GM23338 (cell line): ENCODE measurements at regions not wholly inside any gene's neighbourhood (a gene's known extent, or its start where the extent isn't known, plus 50 kb on each side); places are given as distances from the start of the nearest gene placed in this dataset.

Source experiments
- ATAC-seq: fragments of 200-7000 bp; cut with Tn5 transposase; 3 replicates; pipeline ENCODE4 v1.9.1; 2020
- DNase-seq: peaks from one replicate; pipeline ENCODE4 v3.0.0-alpha.2; 2015; ENCODE audit warnings: low spot score
- H2AFZ ChIP-seq: fragments of 200-600 bp; sonication (generic); 2 replicates; pipeline ENCODE4 v1.8.0; 2016; ENCODE audit warnings: antibody characterized with exemption, mild to moderate bottlenecking, moderate library complexity
- H3F3A ChIP-seq: fragments of 200-600 bp; sonication (generic); replicated peaks from 2 replicates; pipeline ENCODE4 v1.8.0; 2017; ENCODE audit warnings: antibody characterized with exemption, mixed run types, low read depth
- H3K27ac ChIP-seq: fragments of 200-600 bp; sonication (generic); 2 replicates; pipeline ENCODE4 v1.6.1; 2016; ENCODE audit warnings: low read depth
- H3K27me3 ChIP-seq: fragments of 200-600 bp; sonication (generic); 2 replicates; pipeline ENCODE4 v1.8.0; 2016; ENCODE audit warnings: mild to moderate bottlenecking, mixed run types, moderate library complexity; ENCODE audit not compliant: insufficient read depth
- H3K36me3 ChIP-seq: fragments of 200-600 bp; sonication (generic); 2 replicates; pipeline ENCODE4 v1.8.0; 2016; ENCODE audit warnings: mild to moderate bottlenecking; ENCODE audit not compliant: insufficient read depth
- H3K4me1 ChIP-seq: fragments of 200-600 bp; sonication (generic); 2 replicates; pipeline ENCODE4 v1.8.0; 2016; ENCODE audit warnings: mild to moderate bottlenecking, moderate library complexity; ENCODE audit not compliant: insufficient read depth
- H3K4me2 ChIP-seq: fragments of 200-600 bp; sonication (generic); 2 replicates; pipeline ENCODE4 v1.7.1; 2017; ENCODE audit warnings: mixed run types
- H3K4me3 ChIP-seq: fragments of 200-600 bp; sonication (generic); 2 replicates; pipeline ENCODE4 v1.6.1; 2016; ENCODE audit warnings: mixed run types
- H3K79me2 ChIP-seq: fragments of 200-600 bp; sonication (generic); replicated peaks from 2 replicates; pipeline ENCODE4 v1.8.0; 2017; ENCODE audit warnings: mild to moderate bottlenecking; ENCODE audit not compliant: insufficient read depth
- H3K9me2 ChIP-seq: fragments of 200-600 bp; sonication (generic); 2 replicates; pipeline ENCODE4 v1.8.0; 2017; ENCODE audit not compliant: insufficient read depth
- H4K20me1 ChIP-seq: fragments of 200-600 bp; sonication (generic); replicated peaks from 2 replicates; pipeline ENCODE4 v1.8.0; 2017; ENCODE audit warnings: mild to moderate bottlenecking; ENCODE audit not compliant: insufficient read depth
- H3K27ac Mint-ChIP-seq: 2 replicates; pipeline ENCODE4 v1.8.0; 2020; ENCODE audit warnings: inconsistent platforms, mild to moderate bottlenecking, moderate library complexity, mixed read lengths
- H3K27me3 Mint-ChIP-seq: 3 replicates; pipeline ENCODE4 v1.8.0; 2022; ENCODE audit warnings: low read depth, mild to moderate bottlenecking, moderate library complexity, mixed read lengths, inconsistent platforms; ENCODE audit not compliant: insufficient read depth, poor library complexity
- H3K36me3 Mint-ChIP-seq: 3 replicates; pipeline ENCODE4 v1.8.0; 2021; ENCODE audit warnings: low read depth, mild to moderate bottlenecking, inconsistent platforms, moderate library complexity, mixed read lengths
- H3K4me1 Mint-ChIP-seq: 3 replicates; pipeline ENCODE4 v1.8.0; 2020; ENCODE audit warnings: mild to moderate bottlenecking, inconsistent platforms, mixed read lengths
- H3K4me3 Mint-ChIP-seq: 3 replicates; pipeline ENCODE4 v1.8.0; 2021; ENCODE audit warnings: moderate library complexity, mild to moderate bottlenecking, inconsistent platforms, mixed read lengths
- H3K9me3 Mint-ChIP-seq: 3 replicates; pipeline ENCODE4 v1.8.0; 2020; ENCODE audit warnings: moderate library complexity, mild to moderate bottlenecking, inconsistent platforms, mixed read lengths
- CREB1 ChIP-seq: fragments of 250-450 bp; sonication (Bioruptor Pico); IDR thresholded peaks from 2 replicates; pipeline ENCODE4 v1.5.0; 2020; ENCODE audit warnings: low read depth, mild to moderate bottlenecking, moderate library complexity
- EZH2 ChIP-seq: fragments of 200-600 bp; sonication (generic); IDR thresholded peaks from one replicate; pipeline ENCODE4 v1.8.0; 2017; ENCODE audit warnings: antibody characterized with exemption, mild to moderate bottlenecking, low read depth; ENCODE audit not compliant: unreplicated experiment
- EZH2phosphoT487 ChIP-seq: fragments of 200-600 bp; sonication (generic); IDR thresholded peaks from one replicate; pipeline ENCODE4 v1.8.1; 2018; ENCODE audit warnings: antibody characterized with exemption; ENCODE audit not compliant: unreplicated experiment
- JUNB ChIP-seq: IDR thresholded peaks from one replicate; pipeline ENCODE4 v1.6.1; 2016; ENCODE audit warnings: antibody characterized with exemption; ENCODE audit not compliant: unreplicated experiment
- NANOG ChIP-seq: IDR thresholded peaks from 2 replicates; pipeline ENCODE4 v1.6.1; 2016; ENCODE audit warnings: antibody characterized with exemption, borderline replicate concordance
- POLR2AphosphoS5 ChIP-seq: IDR thresholded peaks from 2 replicates; pipeline ENCODE4 v1.6.1; 2016; ENCODE audit warnings: antibody characterized with exemption, low read depth
- STAT1 ChIP-seq: IDR thresholded peaks from one replicate; pipeline ENCODE4 v1.6.1; 2016; ENCODE audit warnings: antibody characterized with exemption; ENCODE audit not compliant: unreplicated experiment
- ZNF114 ChIP-seq: fragments of 250-450 bp; sonication (Bioruptor Pico); IDR thresholded peaks from 2 replicates; pipeline ENCODE4 v1.5.0; 2020; ENCODE audit warnings: mild to moderate bottlenecking, moderate library complexity
- ZNF331 ChIP-seq: fragments of 250-450 bp; sonication (Bioruptor Pico); IDR thresholded peaks from 2 replicates; pipeline ENCODE4 v1.5.0; 2020; ENCODE audit warnings: low read depth, mild to moderate bottlenecking, moderate library complexity
- TF ChIP-seq, protein P1 (sequence below), 2 experiments: fragments of 200-600 bp in 1 of 2; sonication (generic) in 1 of 2; conservative IDR thresholded peaks; 2 replicates each; pipeline versions ENCODE4 v1.5.1 to v1.6.1; 2016 to 2017; ENCODE audit warnings: antibody characterized with exemption in 2 of 2, low read depth in 2 of 2, mild to moderate bottlenecking in 2 of 2, moderate library complexity in 1 of 2
- TF ChIP-seq, protein P2 (sequence below): IDR thresholded peaks from 2 replicates; pipeline ENCODE4 v1.6.1; 2016; ENCODE audit warnings: antibody characterized with exemption
- TF ChIP-seq, protein P3 (sequence below): IDR thresholded peaks from one replicate; pipeline ENCODE4 v1.6.1; 2018; ENCODE audit warnings: antibody characterized with exemption; ENCODE audit not compliant: unreplicated experiment

DNA sequence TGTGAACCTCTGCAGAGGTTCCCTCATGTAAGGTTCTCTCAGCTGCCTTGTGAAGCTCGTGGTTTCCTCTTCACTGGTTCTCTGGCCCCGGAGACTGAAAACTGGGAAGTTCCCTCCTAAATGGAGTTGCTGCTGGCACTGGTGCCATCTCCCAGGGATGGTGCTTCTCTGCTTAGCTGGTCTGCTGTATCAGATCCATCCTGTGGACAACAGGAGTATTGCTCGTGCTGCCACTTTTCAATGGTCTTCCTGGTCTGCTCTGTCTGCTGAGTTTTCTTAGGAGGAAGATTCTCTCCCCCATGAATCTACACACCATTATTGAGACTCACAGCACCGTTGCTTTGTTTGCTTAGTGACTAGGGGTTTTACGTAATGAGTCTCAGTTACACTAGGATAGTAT, 247.8 kb downstream of the OTUD1 start:
- H2AFZ ChIP-seq: no peak overlapping the region
- Mint-ChIP-seq H3K36me3 (no peaks in the 10 kb centered on the region), H3K27me3 (peaks cover 5% of the 10 kb centered on the region), H3K4me1 (no peaks in the 10 kb centered on the region), H3K4me3 (no peak overlapping the region), H3K9me3 (no peaks in the 10 kb centered on the region; the same call in 2 of the 3 replicates), H3K27ac (no peak overlapping the region)
- H3K27me3 ChIP-seq: peaks cover 22% of the 10 kb centered on the region
- H3K27ac ChIP-seq: no peak overlapping the region
- DNase-seq (peak; percentile 9), ATAC-seq (peak; percentile 46; the same call in 2 of the 3 replicates)
- H3F3A ChIP-seq: no peaks in the 10 kb centered on the region
- no peaks in the 10 kb centered on the region for H4K20me1 ChIP-seq
- TF ChIP-seq NANOG (no peak), JUNB (no peak), STAT1 (no peak), EZH2phosphoT487 (no peak), ZNF114 (CRISPR knock-in tag) (no peak), EZH2 (no peak), CREB1 (CRISPR knock-in tag) (no peak), POLR2AphosphoS5 (no peak), ZNF331 (CRISPR knock-in tag) (no peak)
- TF ChIP-seq, protein P1, sequence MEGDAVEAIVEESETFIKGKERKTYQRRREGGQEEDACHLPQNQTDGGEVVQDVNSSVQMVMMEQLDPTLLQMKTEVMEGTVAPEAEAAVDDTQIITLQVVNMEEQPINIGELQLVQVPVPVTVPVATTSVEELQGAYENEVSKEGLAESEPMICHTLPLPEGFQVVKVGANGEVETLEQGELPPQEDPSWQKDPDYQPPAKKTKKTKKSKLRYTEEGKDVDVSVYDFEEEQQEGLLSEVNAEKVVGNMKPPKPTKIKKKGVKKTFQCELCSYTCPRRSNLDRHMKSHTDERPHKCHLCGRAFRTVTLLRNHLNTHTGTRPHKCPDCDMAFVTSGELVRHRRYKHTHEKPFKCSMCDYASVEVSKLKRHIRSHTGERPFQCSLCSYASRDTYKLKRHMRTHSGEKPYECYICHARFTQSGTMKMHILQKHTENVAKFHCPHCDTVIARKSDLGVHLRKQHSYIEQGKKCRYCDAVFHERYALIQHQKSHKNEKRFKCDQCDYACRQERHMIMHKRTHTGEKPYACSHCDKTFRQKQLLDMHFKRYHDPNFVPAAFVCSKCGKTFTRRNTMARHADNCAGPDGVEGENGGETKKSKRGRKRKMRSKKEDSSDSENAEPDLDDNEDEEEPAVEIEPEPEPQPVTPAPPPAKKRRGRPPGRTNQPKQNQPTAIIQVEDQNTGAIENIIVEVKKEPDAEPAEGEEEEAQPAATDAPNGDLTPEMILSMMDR (conservative IDR thresholded peaks at IDR 0.05; ENCODE audit: low read depth in 2 of 2): no peak; a peak in 1 of 4 replicates
- TF ChIP-seq, protein P2, sequence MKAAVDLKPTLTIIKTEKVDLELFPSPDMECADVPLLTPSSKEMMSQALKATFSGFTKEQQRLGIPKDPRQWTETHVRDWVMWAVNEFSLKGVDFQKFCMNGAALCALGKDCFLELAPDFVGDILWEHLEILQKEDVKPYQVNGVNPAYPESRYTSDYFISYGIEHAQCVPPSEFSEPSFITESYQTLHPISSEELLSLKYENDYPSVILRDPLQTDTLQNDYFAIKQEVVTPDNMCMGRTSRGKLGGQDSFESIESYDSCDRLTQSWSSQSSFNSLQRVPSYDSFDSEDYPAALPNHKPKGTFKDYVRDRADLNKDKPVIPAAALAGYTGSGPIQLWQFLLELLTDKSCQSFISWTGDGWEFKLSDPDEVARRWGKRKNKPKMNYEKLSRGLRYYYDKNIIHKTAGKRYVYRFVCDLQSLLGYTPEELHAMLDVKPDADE: no peak
- TF ChIP-seq, protein P3, sequence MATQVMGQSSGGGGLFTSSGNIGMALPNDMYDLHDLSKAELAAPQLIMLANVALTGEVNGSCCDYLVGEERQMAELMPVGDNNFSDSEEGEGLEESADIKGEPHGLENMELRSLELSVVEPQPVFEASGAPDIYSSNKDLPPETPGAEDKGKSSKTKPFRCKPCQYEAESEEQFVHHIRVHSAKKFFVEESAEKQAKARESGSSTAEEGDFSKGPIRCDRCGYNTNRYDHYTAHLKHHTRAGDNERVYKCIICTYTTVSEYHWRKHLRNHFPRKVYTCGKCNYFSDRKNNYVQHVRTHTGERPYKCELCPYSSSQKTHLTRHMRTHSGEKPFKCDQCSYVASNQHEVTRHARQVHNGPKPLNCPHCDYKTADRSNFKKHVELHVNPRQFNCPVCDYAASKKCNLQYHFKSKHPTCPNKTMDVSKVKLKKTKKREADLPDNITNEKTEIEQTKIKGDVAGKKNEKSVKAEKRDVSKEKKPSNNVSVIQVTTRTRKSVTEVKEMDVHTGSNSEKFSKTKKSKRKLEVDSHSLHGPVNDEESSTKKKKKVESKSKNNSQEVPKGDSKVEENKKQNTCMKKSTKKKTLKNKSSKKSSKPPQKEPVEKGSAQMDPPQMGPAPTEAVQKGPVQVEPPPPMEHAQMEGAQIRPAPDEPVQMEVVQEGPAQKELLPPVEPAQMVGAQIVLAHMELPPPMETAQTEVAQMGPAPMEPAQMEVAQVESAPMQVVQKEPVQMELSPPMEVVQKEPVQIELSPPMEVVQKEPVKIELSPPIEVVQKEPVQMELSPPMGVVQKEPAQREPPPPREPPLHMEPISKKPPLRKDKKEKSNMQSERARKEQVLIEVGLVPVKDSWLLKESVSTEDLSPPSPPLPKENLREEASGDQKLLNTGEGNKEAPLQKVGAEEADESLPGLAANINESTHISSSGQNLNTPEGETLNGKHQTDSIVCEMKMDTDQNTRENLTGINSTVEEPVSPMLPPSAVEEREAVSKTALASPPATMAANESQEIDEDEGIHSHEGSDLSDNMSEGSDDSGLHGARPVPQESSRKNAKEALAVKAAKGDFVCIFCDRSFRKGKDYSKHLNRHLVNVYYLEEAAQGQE: no peak
- no peaks in the 10 kb centered on the region for H3K4me1 ChIP-seq
- H3K9me2 ChIP-seq: no peaks in the 10 kb centered on the region
- H3K79me2 ChIP-seq: no peaks in the 10 kb centered on the region
- H3K4me3 ChIP-seq: no peak overlapping the region
- no peaks in the 10 kb centered on the region for H3K36me3 ChIP-seq
- no peak overlapping the region for H3K4me2 ChIP-seq
